ENCODE measurements at regions not wholly inside any gene's neighbourhood (a gene's known extent, or its start where the extent isn't known, plus 50 kb on each side); places are given as distances from the start of the nearest gene placed in this dataset.

DNA sequence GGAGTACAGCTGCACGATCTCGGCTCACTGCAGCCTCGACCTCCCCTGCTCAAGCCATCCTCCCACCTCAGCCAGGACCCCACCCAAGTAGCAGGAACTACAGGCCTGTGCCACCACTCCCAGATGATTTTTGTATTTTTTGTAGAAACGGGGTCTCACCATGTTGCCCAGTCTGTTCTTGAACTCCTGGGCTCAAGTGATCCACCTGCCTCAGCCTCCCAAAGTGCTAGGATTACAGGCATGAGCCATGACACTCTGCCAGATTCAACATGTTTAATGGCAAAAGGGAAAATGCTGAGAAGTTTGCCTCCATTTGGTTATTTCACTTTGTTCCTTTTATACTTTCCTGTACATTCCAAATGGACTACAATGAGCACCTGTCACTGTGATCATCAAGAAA lies 65.8 kb downstream of the ZIC5 start:
- TF ChIP-seq, protein P1, sequence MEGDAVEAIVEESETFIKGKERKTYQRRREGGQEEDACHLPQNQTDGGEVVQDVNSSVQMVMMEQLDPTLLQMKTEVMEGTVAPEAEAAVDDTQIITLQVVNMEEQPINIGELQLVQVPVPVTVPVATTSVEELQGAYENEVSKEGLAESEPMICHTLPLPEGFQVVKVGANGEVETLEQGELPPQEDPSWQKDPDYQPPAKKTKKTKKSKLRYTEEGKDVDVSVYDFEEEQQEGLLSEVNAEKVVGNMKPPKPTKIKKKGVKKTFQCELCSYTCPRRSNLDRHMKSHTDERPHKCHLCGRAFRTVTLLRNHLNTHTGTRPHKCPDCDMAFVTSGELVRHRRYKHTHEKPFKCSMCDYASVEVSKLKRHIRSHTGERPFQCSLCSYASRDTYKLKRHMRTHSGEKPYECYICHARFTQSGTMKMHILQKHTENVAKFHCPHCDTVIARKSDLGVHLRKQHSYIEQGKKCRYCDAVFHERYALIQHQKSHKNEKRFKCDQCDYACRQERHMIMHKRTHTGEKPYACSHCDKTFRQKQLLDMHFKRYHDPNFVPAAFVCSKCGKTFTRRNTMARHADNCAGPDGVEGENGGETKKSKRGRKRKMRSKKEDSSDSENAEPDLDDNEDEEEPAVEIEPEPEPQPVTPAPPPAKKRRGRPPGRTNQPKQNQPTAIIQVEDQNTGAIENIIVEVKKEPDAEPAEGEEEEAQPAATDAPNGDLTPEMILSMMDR (IDR thresholded peaks at IDR 0.05) = no peak
- TF ChIP-seq POLR2A (IDR thresholded peaks at IDR 0.05) = no peak
